WTC11 (cell line): ENCODE measurements at regions not wholly inside any gene's neighbourhood (a gene's known extent, or its start where the extent isn't known, plus 50 kb on each side); places are given as distances from the start of the nearest gene placed in this dataset.

Experiments used
- ATAC-seq: fragments of 200-7000 bp; cut with Tn5 transposase; 2 replicates; pipeline ENCODE4 v1.10.0; 2021; ENCODE audit warnings: mild to moderate bottlenecking, moderate library complexity
- CTCF ChIA-PET: fragments of 300-600 bp; sonication (Branson Sonifier 250); formaldehyde crosslinking; loops from one replicate; lab custom pipeline; 2021; ENCODE audit warnings: antibody characterized with exemption; lab: Charles Lee
- POLR2A ChIA-PET: fragments of 350-600 bp; sonication (Branson Sonifier 250); formaldehyde crosslinking; loops from one replicate; lab custom pipeline; 2021; ENCODE audit warnings: antibody characterized with exemption; lab: Charles Lee
- DNase-seq: peaks from one replicate; pipeline ENCODE4 v3.0.0; 2021; ENCODE audit warnings: low spot score
- H3K27ac Mint-ChIP-seq: 2 replicates; pipeline ENCODE4 v1.8.0; 2021; ENCODE audit warnings: mixed read lengths
- H3K27me3 Mint-ChIP-seq: 2 replicates; pipeline ENCODE4 v1.8.0; 2021; ENCODE audit warnings: low read depth, mild to moderate bottlenecking, moderate library complexity, mixed read lengths
- H3K36me3 Mint-ChIP-seq: 2 replicates; pipeline ENCODE4 v1.8.0; 2021; ENCODE audit warnings: mixed read lengths
- H3K4me1 Mint-ChIP-seq: 2 replicates; pipeline ENCODE4 v1.8.0; 2022; ENCODE audit warnings: mixed read lengths
- H3K4me3 Mint-ChIP-seq: 2 replicates; pipeline ENCODE4 v1.8.0; 2021; ENCODE audit warnings: mild to moderate bottlenecking, moderate library complexity, mixed read lengths
- H3K9me3 Mint-ChIP-seq: 2 replicates; pipeline ENCODE4 v1.8.0; 2021; ENCODE audit warnings: mixed read lengths
- CREM ChIP-seq: sonication (generic); formaldehyde crosslinking; IDR thresholded peaks from 2 replicates; pipeline ENCODE4 v1.8.1; 2022; ENCODE audit warnings: mild to moderate bottlenecking, missing genetic modification reagents, moderate library complexity
- ESRRA ChIP-seq: sonication (generic); formaldehyde crosslinking; IDR thresholded peaks from 2 replicates; pipeline ENCODE4 v1.8.1; 2022; ENCODE audit warnings: mild to moderate bottlenecking, missing genetic modification reagents, borderline replicate concordance
- FOXP1 ChIP-seq: sonication (generic); formaldehyde crosslinking; IDR thresholded peaks from 2 replicates; pipeline ENCODE4 v1.8.0; 2022; ENCODE audit warnings: missing genetic modification reagents, mild to moderate bottlenecking, moderate library complexity, borderline replicate concordance
- GABPB1 ChIP-seq: sonication (generic); formaldehyde crosslinking; IDR thresholded peaks from 2 replicates; pipeline ENCODE4 v1.8.1; 2023; ENCODE audit warnings: mild to moderate bottlenecking, missing genetic modification reagents
- GRHL2 ChIP-seq: fragments of 250-450 bp; sonication (Bioruptor Pico); IDR thresholded peaks from 2 replicates; pipeline ENCODE4 v1.8.0; 2022; ENCODE audit warnings: mild to moderate bottlenecking, moderate library complexity; ENCODE audit not compliant: insufficient replicate concordance, severe bottlenecking
- JUN ChIP-seq: sonication (generic); formaldehyde crosslinking; IDR thresholded peaks from 2 replicates; pipeline ENCODE4 v1.8.0; 2023; ENCODE audit warnings: mild to moderate bottlenecking, missing genetic modification reagents
- PRRX2 ChIP-seq: fragments of 250-450 bp; sonication (Bioruptor Pico); IDR thresholded peaks from 2 replicates; pipeline ENCODE4 v1.8.0; 2021; ENCODE audit warnings: mild to moderate bottlenecking
- RELA ChIP-seq: sonication (generic); formaldehyde crosslinking; IDR thresholded peaks from 2 replicates; pipeline ENCODE4 v1.8.1; 2022; ENCODE audit warnings: missing genetic modification reagents, mild to moderate bottlenecking, borderline replicate concordance
- SMAD3 ChIP-seq: sonication (generic); formaldehyde crosslinking; IDR thresholded peaks from 2 replicates; pipeline ENCODE4 v1.8.0; 2022; ENCODE audit warnings: missing genetic modification reagents, mild to moderate bottlenecking, borderline replicate concordance
- TP53 ChIP-seq: sonication (generic); formaldehyde crosslinking; IDR thresholded peaks from 2 replicates; pipeline ENCODE4 v1.8.1; 2023; ENCODE audit warnings: mild to moderate bottlenecking, missing genetic modification reagents
- ZNF317 ChIP-seq: sonication (generic); formaldehyde crosslinking; IDR thresholded peaks from 2 replicates; pipeline ENCODE4 v1.8.1; 2023; ENCODE audit warnings: low read depth, mild to moderate bottlenecking, moderate library complexity, missing genetic modification reagents, borderline replicate concordance
- ZNF423 ChIP-seq: fragments of 250-450 bp; sonication (Bioruptor Pico); IDR thresholded peaks from 2 replicates; pipeline ENCODE4 v2.1.2; 2022; ENCODE audit warnings: mild to moderate bottlenecking, moderate library complexity
- ZNF671 ChIP-seq: fragments of 250-450 bp; sonication (Bioruptor Pico); IDR thresholded peaks from 2 replicates; pipeline ENCODE4 v1.8.0; 2021; ENCODE audit warnings: mild to moderate bottlenecking
- TF ChIP-seq, protein P1 (sequence below): fragments of 250-450 bp; sonication (Bioruptor Pico); IDR thresholded peaks from 2 replicates; pipeline ENCODE4 v1.9.0; 2021; ENCODE audit warnings: mild to moderate bottlenecking, borderline replicate concordance
- TF ChIP-seq, protein P2 (sequence below): sonication (generic); formaldehyde crosslinking; IDR thresholded peaks from 2 replicates; pipeline ENCODE4 v1.8.1; 2023; ENCODE audit warnings: mild to moderate bottlenecking, missing genetic modification reagents, moderate library complexity
- TF ChIP-seq, protein P3 (sequence below): sonication (generic); formaldehyde crosslinking; IDR thresholded peaks from 2 replicates; pipeline ENCODE4 v1.8.1; 2022; ENCODE audit warnings: low read depth, mild to moderate bottlenecking, moderate library complexity, missing genetic modification reagents, borderline replicate concordance
- TF ChIP-seq, protein P4 (sequence below): sonication (generic); formaldehyde crosslinking; IDR thresholded peaks from 2 replicates; pipeline ENCODE4 v1.8.1; 2022; ENCODE audit warnings: mild to moderate bottlenecking, missing genetic modification reagents, moderate library complexity, borderline replicate concordance
- TF ChIP-seq, protein P5 (sequence below): sonication (generic); formaldehyde crosslinking; IDR thresholded peaks from 2 replicates; pipeline ENCODE4 v1.8.0; 2022; ENCODE audit warnings: mild to moderate bottlenecking, missing genetic modification reagents
- TF ChIP-seq, protein P6 (sequence below): fragments of 250-450 bp; sonication (Bioruptor Pico); IDR thresholded peaks from 2 replicates; pipeline ENCODE4 v1.9.0; 2021; ENCODE audit warnings: moderate library complexity, mild to moderate bottlenecking, inconsistent platforms, borderline replicate concordance
- TF ChIP-seq, protein P7 (sequence below): fragments of 250-450 bp; sonication (Bioruptor Pico); IDR thresholded peaks from 2 replicates; pipeline ENCODE4 v1.8.0; 2021; ENCODE audit warnings: mild to moderate bottlenecking

DNA sequence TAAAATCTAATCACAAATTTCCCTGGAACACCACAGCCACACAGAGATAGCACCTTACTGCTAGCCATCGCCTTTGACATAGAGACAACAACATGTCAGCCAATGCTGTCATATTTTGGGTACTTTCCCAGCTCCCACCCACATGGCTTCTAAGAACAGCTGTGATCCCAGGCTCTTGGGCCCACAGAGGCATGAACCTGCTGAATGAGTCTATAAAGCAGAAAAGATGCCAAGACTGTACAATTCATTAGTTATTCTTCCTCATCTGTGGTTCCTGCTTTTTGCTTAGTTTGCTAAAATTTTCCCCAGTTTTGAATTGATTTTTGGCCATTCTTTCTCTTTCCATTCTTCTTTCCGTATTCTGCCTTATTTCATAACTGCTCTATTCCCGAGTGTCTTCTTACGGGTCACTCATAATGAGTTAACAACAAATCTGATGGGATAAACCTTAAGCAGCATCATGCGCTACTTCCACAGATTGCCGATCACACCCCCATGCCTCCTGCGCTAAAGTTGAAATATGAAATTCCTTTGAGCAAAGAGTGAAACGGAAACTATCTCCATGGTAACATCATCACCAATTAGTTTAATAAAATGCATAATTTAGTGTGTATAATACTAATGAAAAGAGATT is 327.3 kb upstream of the HSF2 start:
- Mint-ChIP-seq H3K27ac (no peak overlapping the region), H3K36me3 (no peaks in the 10 kb centered on the region), H3K4me3 (no peak overlapping the region), H3K4me1 (peaks cover 10% of the 10 kb centered on the region), H3K9me3 (no peaks in the 10 kb centered on the region), H3K27me3 (no peaks in the 10 kb centered on the region)
- ChIA-PET POLR2A (no interaction called here), CTCF (no interaction called here)
- TF ChIP-seq SMAD3 (no peak), ESRRA (CRISPR knock-in tag) (no peak), RELA (CRISPR knock-in tag) (no peak), ZNF317 (CRISPR knock-in tag) (no peak), FOXP1 (CRISPR knock-in tag) (no peak), GRHL2 (CRISPR knock-in tag) (no peak), TP53 (CRISPR knock-in tag) (no peak), GABPB1 (CRISPR knock-in tag) (no peak), ZNF423 (no peak)
- TF ChIP-seq, protein P1, sequence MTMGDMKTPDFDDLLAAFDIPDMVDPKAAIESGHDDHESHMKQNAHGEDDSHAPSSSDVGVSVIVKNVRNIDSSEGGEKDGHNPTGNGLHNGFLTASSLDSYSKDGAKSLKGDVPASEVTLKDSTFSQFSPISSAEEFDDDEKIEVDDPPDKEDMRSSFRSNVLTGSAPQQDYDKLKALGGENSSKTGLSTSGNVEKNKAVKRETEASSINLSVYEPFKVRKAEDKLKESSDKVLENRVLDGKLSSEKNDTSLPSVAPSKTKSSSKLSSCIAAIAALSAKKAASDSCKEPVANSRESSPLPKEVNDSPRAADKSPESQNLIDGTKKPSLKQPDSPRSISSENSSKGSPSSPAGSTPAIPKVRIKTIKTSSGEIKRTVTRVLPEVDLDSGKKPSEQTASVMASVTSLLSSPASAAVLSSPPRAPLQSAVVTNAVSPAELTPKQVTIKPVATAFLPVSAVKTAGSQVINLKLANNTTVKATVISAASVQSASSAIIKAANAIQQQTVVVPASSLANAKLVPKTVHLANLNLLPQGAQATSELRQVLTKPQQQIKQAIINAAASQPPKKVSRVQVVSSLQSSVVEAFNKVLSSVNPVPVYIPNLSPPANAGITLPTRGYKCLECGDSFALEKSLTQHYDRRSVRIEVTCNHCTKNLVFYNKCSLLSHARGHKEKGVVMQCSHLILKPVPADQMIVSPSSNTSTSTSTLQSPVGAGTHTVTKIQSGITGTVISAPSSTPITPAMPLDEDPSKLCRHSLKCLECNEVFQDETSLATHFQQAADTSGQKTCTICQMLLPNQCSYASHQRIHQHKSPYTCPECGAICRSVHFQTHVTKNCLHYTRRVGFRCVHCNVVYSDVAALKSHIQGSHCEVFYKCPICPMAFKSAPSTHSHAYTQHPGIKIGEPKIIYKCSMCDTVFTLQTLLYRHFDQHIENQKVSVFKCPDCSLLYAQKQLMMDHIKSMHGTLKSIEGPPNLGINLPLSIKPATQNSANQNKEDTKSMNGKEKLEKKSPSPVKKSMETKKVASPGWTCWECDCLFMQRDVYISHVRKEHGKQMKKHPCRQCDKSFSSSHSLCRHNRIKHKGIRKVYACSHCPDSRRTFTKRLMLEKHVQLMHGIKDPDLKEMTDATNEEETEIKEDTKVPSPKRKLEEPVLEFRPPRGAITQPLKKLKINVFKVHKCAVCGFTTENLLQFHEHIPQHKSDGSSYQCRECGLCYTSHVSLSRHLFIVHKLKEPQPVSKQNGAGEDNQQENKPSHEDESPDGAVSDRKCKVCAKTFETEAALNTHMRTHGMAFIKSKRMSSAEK, result no peak
- TF ChIP-seq, protein P2, sequence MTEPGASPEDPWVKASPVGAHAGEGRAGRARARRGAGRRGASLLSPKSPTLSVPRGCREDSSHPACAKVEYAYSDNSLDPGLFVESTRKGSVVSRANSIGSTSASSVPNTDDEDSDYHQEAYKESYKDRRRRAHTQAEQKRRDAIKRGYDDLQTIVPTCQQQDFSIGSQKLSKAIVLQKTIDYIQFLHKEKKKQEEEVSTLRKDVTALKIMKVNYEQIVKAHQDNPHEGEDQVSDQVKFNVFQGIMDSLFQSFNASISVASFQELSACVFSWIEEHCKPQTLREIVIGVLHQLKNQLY (CRISPR knock-in tag), result no peak
- TF ChIP-seq, protein P3, sequence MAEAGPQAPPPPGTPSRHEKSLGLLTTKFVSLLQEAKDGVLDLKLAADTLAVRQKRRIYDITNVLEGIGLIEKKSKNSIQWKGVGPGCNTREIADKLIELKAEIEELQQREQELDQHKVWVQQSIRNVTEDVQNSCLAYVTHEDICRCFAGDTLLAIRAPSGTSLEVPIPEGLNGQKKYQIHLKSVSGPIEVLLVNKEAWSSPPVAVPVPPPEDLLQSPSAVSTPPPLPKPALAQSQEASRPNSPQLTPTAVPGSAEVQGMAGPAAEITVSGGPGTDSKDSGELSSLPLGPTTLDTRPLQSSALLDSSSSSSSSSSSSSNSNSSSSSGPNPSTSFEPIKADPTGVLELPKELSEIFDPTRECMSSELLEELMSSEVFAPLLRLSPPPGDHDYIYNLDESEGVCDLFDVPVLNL, result no peak
- TF ChIP-seq, protein P4, sequence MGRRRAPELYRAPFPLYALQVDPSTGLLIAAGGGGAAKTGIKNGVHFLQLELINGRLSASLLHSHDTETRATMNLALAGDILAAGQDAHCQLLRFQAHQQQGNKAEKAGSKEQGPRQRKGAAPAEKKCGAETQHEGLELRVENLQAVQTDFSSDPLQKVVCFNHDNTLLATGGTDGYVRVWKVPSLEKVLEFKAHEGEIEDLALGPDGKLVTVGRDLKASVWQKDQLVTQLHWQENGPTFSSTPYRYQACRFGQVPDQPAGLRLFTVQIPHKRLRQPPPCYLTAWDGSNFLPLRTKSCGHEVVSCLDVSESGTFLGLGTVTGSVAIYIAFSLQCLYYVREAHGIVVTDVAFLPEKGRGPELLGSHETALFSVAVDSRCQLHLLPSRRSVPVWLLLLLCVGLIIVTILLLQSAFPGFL (CRISPR knock-in tag), result no peak
- no peak for ATAC-seq
- no peak for DNase-seq

DNA sequence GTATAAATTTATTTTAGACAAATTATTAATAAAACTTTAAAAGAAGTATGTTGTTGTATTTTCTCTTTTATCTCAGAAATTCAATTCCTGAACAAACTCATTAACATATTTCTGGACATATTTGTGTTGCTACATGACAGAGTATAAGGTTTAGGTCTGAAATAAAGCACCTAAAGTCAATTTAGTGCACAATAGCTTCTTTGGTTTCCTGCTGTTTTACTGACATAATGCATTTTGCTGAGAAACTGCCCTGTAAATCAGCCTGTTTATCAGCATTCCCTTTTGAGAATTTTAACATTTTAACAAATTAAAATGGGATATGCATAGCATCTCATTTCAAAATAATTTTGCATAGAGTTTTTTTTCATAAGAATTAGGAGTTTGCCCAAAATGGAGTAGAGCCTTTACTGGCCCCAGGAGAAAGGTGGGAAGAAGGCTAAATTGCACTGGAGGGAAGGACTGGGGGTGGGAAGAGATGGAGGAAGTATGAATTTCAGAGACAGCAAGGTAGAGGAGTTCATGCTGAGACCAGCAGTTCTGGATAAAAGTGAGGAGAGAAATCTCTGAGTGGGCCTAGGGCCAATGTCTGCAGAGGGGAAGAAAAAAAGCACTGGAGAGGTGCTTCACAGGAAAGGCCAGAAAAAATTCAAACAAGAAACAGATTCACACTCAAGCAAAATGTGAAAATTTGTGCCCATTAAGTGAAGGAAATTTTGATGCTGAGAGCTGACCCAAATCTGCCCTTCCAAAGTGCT is 324.2 kb upstream of the HSF2 start:
- no peaks in the 10 kb centered on the region for H3K27me3 Mint-ChIP-seq
- no peaks in the 10 kb centered on the region for H3K9me3 Mint-ChIP-seq
- H3K36me3 Mint-ChIP-seq, result no peaks in the 10 kb centered on the region
- ChIA-PET POLR2A (no interaction called here), CTCF (no interaction called here)
- TF ChIP-seq, protein P3, result no peak
- TF ChIP-seq, protein P5, sequence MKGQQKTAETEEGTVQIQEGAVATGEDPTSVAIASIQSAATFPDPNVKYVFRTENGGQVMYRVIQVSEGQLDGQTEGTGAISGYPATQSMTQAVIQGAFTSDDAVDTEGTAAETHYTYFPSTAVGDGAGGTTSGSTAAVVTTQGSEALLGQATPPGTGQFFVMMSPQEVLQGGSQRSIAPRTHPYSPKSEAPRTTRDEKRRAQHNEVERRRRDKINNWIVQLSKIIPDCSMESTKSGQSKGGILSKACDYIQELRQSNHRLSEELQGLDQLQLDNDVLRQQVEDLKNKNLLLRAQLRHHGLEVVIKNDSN (CRISPR knock-in tag), result no peak
- TF ChIP-seq, protein P6, sequence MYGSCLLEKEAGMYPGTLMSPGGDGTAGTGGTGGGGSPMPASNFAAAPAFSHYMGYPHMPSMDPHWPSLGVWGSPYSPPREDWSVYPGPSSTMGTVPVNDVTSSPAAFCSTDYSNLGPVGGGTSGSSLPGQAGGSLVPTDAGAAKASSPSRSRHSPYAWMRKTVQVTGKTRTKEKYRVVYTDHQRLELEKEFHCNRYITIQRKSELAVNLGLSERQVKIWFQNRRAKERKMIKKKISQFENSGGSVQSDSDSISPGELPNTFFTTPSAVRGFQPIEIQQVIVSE (CRISPR knock-in tag), result no peak
- TF ChIP-seq, protein P7, sequence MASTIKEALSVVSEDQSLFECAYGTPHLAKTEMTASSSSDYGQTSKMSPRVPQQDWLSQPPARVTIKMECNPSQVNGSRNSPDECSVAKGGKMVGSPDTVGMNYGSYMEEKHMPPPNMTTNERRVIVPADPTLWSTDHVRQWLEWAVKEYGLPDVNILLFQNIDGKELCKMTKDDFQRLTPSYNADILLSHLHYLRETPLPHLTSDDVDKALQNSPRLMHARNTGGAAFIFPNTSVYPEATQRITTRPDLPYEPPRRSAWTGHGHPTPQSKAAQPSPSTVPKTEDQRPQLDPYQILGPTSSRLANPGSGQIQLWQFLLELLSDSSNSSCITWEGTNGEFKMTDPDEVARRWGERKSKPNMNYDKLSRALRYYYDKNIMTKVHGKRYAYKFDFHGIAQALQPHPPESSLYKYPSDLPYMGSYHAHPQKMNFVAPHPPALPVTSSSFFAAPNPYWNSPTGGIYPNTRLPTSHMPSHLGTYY (CRISPR knock-in tag), result no peak
- TF ChIP-seq JUN (CRISPR knock-in tag), result no peak
- TF ChIP-seq CREM (CRISPR knock-in tag), result no peak
- TF ChIP-seq ZNF671, result no peak
- no peak for TF ChIP-seq PRRX2 (CRISPR knock-in tag)
- DNase-seq (no peak), ATAC-seq (peak; percentile 51; the same call in 1 of the 2 replicates)
- H3K27ac Mint-ChIP-seq, result 0 out of 2 replicates have a peak overlapping the region, but pooled peaks have one; percentile 54
- no peak overlapping the region for H3K4me3 Mint-ChIP-seq
- peaks cover 10% of the 10 kb centered on the region for H3K4me1 Mint-ChIP-seq
